ENCODE measurements at regions not wholly inside any gene's neighbourhood (a gene's known extent, or its start where the extent isn't known, plus 50 kb on each side); places are given as distances from the start of the nearest gene placed in this dataset.

DNA sequence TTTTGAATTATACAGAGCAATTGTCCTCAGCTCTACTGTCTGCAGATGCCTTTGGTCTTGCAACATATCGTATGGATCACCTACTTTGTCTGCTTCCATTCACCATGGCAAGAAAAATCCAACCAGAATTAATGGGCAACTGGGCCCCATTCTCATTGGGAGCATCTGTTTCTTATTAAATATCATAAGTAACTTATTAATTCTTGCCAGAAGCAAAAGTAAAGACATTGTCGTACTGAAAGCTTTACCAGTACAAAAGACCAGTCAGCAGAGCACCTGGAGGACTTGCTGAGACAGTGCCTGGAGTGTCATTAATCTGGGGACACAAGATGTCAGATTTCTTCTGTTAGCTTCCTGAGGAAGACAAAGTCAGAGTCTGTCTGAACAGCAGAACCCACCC lies 404.5 kb downstream of the INHBA start:
- TF ChIP-seq, protein P1, sequence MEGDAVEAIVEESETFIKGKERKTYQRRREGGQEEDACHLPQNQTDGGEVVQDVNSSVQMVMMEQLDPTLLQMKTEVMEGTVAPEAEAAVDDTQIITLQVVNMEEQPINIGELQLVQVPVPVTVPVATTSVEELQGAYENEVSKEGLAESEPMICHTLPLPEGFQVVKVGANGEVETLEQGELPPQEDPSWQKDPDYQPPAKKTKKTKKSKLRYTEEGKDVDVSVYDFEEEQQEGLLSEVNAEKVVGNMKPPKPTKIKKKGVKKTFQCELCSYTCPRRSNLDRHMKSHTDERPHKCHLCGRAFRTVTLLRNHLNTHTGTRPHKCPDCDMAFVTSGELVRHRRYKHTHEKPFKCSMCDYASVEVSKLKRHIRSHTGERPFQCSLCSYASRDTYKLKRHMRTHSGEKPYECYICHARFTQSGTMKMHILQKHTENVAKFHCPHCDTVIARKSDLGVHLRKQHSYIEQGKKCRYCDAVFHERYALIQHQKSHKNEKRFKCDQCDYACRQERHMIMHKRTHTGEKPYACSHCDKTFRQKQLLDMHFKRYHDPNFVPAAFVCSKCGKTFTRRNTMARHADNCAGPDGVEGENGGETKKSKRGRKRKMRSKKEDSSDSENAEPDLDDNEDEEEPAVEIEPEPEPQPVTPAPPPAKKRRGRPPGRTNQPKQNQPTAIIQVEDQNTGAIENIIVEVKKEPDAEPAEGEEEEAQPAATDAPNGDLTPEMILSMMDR (IDR thresholded peaks at IDR 0.05 in 8 of 11, conservative IDR thresholded peaks at IDR 0.05 in 3 of 11) = no peak
- TF ChIP-seq POLR2A (IDR thresholded peaks at IDR 0.05) = no peak
